GM21786 (cell line): ENCODE measurements at regions not wholly inside any gene's neighbourhood (a gene's known extent, or its start where the extent isn't known, plus 50 kb on each side); places are given as distances from the start of the nearest gene placed in this dataset.

Experiments used
- ATAC-seq: cut with Tn5 transposase; IDR thresholded peaks from one replicate; pipeline ENCODE4 v1.9.1; 2021; ENCODE audit not compliant: unreplicated experiment

DNA sequence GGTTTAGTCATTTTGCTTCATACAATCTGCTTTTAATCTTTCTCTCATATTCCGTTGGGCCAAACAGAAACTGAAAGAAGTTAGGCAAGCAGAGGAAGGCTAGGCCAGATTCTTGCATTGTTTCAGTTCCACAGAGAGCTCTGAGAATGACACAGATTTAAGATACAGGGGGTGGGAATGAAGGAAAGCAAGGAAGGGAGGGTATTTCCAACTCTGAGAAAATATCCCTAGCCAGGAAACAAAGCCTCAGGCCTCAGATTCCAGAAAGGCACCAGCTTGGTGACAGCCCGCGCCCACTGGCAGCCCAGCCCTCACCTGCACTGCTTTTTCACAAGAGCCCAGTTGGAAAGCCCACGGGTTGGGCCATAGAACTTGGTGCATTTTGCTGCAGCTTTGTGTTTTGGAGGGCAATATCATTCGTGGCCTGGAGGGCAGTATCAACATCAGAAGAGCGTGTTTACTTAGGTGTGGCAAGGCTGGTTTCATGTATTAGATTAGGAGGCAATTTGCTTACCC is 63.5 kb downstream of the ENC1 start:
- ATAC-seq: peak; percentile 73

DNA sequence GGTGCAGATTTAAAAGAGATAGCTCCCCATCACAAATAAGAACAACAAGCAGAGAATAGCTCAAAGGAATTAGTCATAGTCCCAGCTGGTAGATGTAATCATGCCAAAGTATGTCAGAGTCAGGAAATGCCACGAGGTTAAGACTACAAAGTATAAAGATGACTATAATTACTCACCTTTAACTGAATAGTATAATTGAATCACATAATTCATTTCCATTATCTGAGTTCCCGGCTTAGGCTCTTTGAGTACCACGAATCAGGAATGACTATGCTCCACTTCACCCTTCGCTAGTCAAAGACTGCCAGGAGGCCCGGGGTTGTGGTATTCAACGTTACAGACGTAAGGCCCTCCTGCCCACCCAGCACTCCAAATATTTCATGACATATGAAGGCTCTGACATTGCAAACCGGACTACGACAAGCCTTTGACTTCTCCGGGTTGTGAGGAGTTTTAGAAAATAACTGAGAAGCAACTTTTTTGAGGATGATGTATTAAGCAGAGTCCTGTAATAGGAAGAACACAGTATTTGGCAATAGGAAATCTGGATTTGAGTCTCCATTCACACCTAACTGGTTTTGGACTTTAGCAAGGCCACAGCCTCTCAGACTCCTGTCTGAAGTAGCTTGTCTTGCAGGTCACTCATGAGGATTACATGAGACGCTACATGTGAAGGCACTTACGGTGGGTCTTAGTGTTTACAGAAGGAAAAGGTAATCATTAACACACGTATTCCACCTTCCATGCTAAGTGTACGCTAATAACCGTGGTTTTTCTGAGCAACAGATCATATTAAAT is 64.6 kb downstream of the ENC1 start:
- no peak for ATAC-seq

DNA sequence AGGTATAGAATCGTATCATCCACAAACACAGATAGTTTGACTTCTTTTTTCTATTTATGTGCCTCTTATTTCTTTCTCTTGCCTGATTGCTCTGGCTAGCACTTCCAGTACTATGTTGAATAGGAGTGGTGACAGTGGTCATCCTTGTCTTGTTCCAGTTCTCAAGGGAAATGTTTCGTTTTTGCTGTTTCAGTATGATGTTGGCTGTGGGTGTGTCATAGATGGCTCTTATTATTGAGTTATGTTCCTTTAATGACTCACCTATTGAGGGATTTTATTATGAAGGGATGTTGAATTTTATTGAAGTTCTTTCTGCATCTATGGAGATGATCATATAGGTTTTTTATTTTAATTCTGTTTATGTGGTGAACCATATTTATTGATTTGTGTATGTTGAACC is 70.3 kb downstream of the ENC1 start:
- ATAC-seq: no peak

DNA sequence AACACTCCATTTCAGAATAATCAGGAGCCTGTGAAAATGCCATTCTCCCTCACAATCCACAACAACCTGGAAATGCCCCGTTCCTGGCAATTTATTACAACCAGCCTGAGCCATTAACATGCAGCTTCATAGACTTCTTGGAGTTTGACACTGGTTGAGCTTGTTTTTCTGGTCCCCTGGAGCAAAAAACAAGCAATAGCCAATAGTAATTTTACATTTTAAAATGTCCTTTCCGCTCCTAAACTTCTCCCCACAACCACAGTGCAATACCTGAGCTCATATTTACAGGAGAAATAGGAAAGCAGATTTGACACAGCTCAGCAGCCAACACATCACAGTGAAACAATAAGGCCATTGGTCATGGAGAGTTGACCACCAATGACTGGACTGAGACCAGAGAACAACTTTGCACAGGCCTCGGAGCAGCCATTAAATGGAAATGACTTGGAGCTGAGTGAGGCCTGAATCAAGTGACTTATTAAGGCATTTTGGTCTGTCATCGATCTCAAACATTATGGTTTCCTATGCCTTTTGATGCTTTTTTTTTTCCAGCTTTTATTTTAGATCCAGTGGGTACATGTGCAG is 73.0 kb downstream of the ENC1 start:
- ATAC-seq: no peak

DNA sequence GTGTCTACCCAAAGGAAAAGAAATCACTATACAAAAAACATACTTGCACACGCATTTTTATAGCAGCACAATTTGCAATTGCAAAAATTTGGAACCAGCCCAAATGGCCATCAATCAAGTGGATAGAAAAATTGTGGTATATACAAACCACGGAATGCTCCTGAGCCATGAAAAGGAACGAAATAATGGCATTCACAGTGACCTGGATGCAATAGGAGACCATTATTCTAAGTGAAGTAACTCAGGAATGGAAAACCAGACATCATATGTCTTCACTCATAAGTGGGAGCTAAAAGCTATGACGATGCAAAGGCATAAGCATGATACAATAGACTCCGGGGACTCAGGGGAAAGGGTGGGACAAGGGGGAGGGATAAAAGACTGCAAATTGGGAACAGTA is 78.4 kb downstream of the ENC1 start:
- ATAC-seq: no peak

DNA sequence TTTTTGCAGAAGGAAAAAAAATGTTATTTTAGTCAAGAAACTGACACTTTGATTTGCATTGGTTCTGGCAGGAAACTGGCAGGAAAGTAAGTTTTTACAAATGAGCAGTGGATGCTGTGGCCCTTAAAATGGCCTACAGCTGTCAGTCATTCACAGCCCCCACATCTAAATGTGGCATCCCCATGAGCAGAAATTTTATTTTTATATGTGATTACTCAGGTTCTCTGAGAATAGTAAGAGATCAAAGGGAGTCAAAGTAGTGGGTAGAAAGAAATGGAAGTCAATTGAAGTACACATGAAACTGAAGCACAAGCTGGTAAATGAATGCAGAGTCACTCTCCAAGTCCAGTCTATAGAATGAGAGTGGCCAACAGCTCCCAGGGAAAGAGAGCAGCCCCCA is 80.3 kb downstream of the ENC1 start:
- ATAC-seq: no peak

DNA sequence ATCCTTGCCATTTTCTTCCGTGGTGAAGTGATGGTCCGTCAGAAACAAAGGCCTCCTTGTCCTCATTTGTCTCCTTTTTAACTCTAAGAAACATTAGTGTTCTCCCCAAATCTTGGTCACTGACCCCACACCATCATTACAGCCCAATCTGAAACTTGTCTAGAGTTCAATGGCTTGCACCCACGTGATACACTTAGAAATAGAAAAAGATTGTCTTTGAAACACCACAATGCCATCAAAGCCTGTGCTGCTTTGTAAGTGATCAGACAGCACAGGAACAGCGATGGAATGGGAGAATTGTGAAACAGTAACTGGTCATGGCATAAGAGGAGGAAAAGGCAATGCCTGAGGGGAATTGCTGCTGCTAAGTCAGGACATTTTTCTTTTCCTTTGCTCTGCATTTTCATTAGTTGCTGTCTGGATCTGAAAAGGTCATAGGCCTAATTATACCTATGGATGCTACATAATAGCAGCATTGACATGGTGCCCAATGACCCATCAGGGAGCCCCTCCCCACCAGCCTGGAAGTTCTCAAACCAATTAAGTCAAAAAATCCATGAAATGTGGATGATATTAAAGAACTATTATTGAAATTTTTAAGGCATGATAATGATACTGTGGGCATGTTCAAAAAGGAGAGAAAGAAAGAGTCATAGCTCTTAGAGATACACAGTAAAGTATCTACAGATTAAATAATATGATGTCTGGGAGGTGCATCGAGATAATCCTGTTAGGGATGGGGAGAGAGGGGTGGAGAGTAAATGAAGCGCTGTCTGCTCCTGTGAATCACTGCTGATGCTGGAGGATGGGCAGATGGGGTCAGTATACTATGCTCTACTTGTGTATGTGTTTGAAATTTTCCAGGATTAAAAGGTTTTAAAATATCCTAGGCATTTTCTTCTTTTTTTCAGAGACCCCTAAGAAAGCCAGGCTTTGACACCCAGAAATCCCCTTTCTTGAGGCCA is 83.6 kb downstream of the ENC1 start:
- ATAC-seq: no peak

DNA sequence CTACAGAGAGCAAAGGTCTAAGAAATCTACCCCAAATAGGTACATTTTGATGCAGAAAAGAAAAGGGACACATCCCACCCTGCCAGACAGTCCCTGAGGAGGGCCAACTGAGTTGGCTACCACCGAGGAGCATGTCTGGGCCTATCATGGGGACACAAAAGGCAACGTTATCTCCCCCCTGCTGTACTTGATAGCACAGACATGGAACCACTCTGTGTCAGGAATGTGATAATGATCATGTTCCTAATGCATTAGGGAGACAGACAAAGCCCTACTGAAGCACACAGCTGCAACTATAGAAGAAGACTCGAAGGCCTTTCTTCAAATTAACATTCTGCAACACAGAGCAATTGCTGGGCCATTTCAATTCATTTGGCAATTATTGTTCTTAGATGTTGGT is 84.5 kb downstream of the ENC1 start:
- ATAC-seq: no peak

DNA sequence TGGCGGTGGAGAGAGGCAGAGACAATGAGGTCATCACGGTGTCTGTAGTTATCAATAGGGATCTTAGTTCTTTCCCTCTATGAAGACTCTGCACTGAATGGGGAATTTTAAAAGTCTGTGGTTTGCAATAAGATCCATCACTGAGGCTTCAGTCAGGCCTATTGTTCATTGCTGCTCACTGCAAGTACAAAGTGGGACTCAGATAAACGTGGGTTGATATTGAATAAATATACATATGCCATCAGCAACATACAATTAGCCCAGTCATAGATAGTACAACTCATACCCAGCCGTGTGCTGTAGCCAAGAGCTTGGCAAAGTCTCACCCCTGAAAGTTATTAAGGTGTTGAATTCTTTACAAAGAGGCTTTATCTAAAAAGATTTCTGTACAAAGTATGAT is 88.4 kb downstream of the ENC1 start:
- ATAC-seq: no peak

DNA sequence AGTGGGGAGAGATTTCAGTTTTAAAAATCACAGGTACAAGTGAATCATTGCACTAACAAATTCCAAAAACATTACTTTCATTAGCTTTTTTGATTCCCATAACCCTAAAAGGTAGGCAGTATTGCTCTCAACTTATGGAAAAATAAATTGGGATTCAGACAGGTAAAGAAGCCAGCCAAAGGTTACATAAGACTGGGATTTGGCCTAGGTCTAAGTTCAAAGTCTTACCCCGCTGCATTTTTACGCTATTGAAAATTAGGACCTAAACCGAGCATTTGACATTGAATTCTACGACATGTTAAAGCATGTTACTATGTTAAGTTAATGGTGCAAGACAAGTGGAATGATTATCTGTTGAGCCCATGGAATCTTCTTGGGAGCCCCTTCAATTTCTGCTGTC is 89.6 kb downstream of the ENC1 start:
- ATAC-seq: no peak

DNA sequence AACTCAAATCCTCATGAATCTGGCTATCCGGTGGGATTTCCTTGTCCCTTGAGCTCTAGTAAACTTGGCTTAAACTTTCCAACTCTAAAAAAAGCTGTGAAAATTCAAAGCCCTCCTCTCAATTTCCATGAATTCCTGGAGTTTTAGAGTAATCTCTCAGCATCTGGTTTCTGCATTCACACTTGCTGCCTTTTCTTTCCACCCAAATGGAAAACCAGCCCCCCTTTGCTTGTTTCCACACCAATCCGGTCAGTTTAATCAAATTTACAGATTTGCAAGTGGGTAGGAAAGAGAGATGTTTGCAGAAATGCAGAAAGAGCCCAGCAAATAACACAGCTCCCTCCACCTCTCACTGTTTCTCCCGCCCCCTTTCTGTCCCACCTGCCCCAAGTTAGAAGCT is 91.1 kb downstream of the ENC1 start:
- no peak for ATAC-seq

DNA sequence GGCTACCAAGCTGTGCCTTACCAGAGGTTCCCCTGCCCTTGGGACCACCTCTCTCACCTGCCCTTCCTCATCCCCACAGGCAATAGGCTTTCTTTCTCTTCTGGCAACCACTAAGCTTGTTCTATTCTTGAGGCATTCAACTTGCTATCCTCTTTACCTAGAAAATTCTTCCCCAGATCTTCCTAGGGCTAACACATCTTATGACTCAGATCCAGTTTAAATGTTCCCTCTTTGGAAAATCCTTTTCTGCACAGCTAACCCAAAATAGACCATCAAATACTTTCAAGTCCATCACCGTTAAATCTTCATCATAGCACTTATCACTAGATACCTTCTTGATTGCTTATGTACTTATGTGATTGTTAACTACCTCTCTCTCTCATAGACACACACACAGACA is 93.7 kb downstream of the ENC1 start:
- no peak for ATAC-seq

DNA sequence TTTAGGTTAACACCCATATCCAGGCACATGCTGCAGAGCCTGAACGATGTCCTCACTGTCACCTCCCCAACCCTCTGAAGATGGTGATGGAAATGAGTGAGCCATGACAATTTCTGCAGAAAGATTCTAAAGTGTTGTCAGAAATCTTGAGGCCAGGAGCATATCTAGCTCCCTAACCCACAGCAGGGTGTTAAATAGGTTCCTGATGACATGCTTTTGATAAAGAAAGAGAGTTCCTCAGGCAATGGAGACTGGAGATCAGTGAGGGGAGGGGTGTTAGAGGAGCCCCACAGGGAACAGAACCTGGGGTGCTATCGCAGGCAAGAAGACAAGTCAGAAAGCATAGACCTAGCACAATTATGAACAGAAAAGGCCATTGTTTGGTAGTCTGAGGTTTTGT is 95.7 kb downstream of the ENC1 start:
- ATAC-seq: no peak

DNA sequence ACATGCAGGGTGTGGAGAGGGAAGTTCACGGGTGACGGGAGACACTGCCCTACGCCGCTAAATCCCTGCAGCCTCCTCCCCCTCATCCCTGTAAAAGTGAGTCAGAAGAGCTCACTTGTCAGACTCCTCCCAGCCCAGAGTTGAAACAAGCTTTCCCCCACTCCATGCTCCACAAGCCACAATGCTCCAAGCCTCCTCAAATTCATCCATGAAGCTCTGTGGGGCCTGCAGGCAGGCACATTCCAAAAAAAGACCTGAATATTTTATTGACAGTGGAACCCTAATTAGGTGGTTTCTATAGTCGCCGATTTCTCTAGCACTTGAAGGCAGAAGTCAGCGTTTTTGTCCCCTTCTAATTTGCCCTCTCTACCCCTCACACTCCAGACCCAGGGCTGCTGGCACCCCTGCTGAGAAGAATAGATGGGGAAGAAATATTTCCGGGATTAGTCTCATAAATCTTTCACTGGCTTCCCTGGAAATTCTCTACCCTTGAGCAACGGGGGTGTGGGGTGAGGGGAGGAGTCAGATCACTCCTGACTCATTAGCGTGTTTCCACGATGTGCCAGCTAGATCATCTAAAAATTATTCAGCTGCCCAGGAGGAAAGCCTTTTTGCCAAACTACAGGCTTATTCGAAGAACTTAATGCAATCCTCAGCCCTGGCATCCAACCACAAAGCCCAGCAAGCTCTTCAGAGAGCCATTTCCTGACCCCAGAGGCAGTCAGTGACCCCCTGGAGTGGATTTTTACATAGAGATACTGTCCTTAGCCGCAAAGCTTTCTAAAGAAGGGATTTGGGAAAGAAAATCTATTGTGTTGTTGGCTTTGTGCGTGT is 97.1 kb downstream of the ENC1 start:
- no peak for ATAC-seq

DNA sequence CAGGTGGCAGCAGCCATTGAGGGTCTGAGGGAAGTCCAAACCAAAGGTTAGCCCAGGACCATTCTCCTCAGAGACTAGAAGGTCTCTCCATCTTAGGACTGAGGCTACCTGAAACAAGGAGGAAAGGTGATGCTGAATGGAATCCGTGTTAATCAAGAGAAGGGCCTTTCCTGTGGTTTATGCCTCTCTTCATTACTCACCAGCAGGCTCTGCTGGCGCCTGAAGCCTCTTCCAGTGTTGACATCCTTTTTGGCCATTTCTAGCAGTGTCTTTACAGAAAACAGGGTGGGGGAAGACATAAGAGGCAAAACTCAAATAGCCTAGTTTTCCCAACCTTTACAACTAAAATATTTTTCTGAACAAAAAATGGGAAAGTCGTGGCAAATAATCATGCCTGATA is 98.0 kb downstream of the ENC1 start:
- no peak for ATAC-seq

DNA sequence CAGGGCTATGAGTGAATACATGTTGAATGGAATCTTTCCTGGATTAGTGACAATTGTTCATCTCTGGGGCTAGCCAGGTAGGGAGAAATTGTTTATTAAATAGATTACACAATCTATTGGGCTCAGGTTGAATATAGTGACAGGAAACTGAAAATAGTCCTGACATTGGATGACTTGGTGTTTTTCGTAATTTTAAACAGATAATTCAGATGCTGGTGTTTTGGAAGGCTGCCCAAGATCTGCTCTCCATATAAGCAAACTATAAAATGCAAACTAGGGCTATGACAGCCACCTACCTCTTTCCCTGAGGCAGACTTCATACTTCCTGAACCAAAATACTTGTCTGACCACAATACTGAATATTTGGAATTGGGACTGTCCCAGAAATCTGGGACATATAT is 99.1 kb downstream of the ENC1 start:
- ATAC-seq: no peak

DNA sequence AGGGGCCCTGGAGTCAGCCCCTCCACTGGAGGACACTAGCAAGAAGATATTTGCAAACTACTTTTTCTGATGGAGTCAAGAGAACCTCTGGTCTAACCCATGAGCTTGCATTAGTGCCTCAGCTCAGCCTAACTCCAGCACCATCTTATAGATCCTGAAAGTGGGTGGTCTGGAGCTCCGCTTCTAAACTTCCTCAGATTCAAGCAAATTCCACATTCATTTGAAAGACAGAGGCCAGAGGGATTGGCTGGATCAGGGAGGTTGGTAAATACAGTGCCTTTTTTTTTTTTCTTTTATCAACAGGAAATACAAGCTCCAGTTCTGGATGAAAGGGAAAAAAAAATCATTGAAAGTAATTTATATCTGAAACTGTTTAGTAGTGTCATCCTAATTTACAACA is 99.9 kb downstream of the ENC1 start:
- ATAC-seq: no peak

DNA sequence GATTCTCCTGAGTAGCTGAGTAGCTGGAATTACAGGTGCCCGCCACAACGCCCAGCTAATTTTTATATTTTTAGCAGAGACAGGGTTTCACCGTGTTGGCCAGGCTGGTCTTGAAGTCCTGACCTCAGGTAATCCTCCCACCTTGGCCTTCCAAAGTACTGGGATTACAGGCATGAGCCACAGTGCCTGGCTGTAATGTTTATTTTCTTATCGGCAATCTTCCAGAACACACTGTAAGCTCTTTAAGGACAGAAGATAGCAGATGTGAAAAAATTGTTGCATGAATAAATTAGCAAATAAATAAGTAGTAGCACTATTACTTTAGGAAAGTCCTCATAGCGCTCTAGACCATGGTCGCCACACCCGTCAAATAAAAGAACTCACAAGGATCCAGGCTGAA is 100.5 kb downstream of the ENC1 start:
- no peak for ATAC-seq

DNA sequence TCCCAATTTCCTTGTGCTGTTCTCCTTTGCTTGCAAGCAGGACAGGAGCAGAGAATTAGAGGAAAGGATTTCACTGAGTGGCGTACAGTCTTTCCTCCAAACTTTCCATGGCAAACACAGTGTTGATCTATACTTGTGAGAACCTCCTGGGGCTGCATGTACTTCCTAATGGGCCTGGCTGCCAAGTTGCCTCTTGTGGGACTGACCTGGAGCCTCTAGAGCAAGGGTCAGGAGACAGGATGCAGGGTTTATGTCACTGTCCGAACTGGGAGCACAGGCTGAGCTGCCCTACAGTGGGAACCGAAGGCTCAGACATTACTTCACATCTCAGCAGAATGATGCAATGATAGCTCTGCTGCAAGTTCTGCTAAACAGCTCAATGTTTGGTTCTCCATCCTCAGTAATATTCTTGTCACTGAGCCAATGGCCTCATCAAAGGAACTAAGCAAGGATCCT is 102.3 kb downstream of the ENC1 start:
- no peak for ATAC-seq

DNA sequence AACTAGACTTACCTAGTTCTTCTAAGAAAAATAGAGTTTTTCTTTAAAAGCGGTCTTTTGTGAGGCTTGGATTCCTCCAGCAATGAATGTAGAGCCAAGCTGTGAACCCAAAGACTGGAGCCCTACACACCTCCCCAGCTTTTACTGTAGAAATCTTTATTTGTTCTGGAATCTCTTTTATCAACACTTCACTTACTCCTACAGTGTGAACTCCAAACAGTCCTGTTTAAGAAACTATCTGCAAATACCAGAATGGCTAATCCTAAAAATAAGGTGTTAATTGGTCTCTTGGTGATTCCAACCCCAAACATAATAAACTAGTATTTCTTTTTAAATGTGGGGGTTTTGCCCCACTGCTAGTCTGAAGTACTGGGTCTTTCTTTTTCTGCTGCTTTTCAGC is 103.9 kb downstream of the ENC1 start:
- no peak for ATAC-seq

DNA sequence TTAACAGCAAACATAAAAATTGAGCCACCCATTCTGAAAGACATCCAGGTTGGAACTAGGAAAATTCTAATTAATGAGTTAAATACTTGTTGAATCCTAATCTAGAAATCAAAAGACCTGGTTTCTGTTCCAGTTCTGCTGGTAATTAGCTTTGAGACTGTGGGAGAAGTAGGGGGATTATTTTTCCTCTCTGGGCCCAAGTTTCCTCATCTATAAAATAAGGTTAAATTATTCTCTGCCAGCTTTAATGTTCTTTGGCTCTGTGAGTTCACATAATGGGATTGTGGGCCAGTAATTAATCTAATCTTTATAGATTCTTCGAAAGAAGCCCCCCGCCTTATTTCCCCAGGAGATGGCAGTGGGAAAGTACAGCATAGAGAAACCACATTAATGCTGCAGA is 104.6 kb downstream of the ENC1 start:
- no peak for ATAC-seq
